ENCODE measurements at regions not wholly inside any gene's neighbourhood (a gene's known extent, or its start where the extent isn't known, plus 50 kb on each side); places are given as distances from the start of the nearest gene placed in this dataset.

DNA sequence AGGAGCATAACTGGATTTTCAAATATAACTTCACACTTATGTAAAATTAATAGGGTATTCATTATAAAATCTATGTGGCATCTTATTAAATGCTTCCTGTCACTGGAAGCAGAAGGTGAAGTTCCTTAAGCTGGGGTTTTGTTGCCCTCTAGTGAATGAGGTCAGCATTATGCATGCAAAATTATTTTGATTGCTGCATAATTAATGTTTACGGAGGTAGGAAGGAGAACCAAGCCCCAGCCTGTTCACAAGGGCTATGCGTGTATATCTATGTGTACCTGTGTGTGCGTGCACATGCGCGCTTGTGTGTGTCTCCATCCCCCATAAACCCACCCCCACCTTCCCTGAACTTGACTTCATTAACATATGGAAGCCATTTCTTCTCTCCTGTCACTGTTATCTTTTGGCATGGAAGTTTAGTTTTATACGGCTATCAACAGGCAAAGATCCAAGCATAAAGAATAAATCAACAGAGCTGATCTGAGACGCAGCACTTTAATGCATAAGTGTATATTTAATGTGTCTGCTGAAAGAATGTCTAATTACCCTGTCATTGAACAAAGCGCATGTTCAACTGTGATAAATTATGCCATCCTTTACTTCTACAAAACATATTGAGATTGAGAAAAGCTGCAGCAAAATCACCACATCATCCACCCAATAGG is 90.2 kb upstream of the CDH4 start:
- TF ChIP-seq, protein P1, sequence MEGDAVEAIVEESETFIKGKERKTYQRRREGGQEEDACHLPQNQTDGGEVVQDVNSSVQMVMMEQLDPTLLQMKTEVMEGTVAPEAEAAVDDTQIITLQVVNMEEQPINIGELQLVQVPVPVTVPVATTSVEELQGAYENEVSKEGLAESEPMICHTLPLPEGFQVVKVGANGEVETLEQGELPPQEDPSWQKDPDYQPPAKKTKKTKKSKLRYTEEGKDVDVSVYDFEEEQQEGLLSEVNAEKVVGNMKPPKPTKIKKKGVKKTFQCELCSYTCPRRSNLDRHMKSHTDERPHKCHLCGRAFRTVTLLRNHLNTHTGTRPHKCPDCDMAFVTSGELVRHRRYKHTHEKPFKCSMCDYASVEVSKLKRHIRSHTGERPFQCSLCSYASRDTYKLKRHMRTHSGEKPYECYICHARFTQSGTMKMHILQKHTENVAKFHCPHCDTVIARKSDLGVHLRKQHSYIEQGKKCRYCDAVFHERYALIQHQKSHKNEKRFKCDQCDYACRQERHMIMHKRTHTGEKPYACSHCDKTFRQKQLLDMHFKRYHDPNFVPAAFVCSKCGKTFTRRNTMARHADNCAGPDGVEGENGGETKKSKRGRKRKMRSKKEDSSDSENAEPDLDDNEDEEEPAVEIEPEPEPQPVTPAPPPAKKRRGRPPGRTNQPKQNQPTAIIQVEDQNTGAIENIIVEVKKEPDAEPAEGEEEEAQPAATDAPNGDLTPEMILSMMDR (IDR thresholded peaks at IDR 0.05; ENCODE audit: insufficient read depth, low read length), result no peak
- TF ChIP-seq POLR2AphosphoS5 (IDR thresholded peaks at IDR 0.05; ENCODE audit: low read depth) (no peak), GABPA (IDR thresholded peaks at IDR 0.05; ENCODE audit: low read depth) (no peak)

Data from HL-60 (cell line).